ENCODE measurements at regions not wholly inside any gene's neighbourhood (a gene's known extent, or its start where the extent isn't known, plus 50 kb on each side); places are given as distances from the start of the nearest gene placed in this dataset.

GRCh38 chr11:15650105-15650938 is 535.6 kb downstream of the INSC start:
- peak overlapping the region in 7 of 8 donors; percentile 34 to 83 (median 63) for H3K27ac ChIP-seq
- H3K4me1 ChIP-seq: peaks cover 0 to 19% (median 14%) of the 10 kb centered on the region in 6 donors
- peak; percentile 96 for DNase-seq
- H3K36me3 ChIP-seq: no peaks in the 10 kb centered on the region
- peaks cover 0 to 26% (median 10%) of the 10 kb centered on the region in 7 donors for H3K27me3 ChIP-seq (replicated peaks in 1 of 7)
- H3K4me3 ChIP-seq: peak overlapping the region in 7 of 8 donors; percentile 23 to 63 (median 25)
- TF ChIP-seq POLR2A (IDR thresholded peaks at IDR 0.05) (no peak), POLR2AphosphoS5 (IDR thresholded peaks at IDR 0.05) (peak; percentile 25 to 83 (median 72)), CTCF (IDR thresholded peaks at IDR 0.05 in 8 of 11, conservative IDR thresholded peaks at IDR 0.05 in 3 of 11) (peak; percentile 90 to 98 (median 95))
- H3K9me3 ChIP-seq: no peaks in the 10 kb centered on the region
- WGBS, 5 donors: 2 to 7% (median 4%) methylated on average over 18 to 41 of the region's 41 CpGs
- intact Hi-C loops (cut with DNase I; ENCODE audit: low total_unique reads): no loop called here

- TF ChIP-seq CTCF (IDR thresholded peaks at IDR 0.05 in 8 of 11, conservative IDR thresholded peaks at IDR 0.05 in 3 of 11) (no peak), POLR2A (IDR thresholded peaks at IDR 0.05) (no peak), POLR2AphosphoS5 (IDR thresholded peaks at IDR 0.05) (no peak)
- no peak for DNase-seq
- intact Hi-C loops (cut with DNase I; ENCODE audit: low total_unique reads): no loop called here
- Histone ChIP-seq H3K4me1 (peaks cover 0 to 19% (median 14%) of the 10 kb centered on the region in 6 donors), H3K9me3 (no peaks in the 10 kb centered on the region), H3K27me3 (replicated peaks in 1 of 7) (peaks cover 0 to 26% (median 10%) of the 10 kb centered on the region in 7 donors), H3K36me3 (no peaks in the 10 kb centered on the region), H3K27ac (peak overlapping the region in 4 of 8 donors; percentile 44 to 83 (median 64)), H3K4me3 (no peak overlapping the region)
- 55 to 71% (median 61%) methylated on average over 22 of the region's 22 CpGs for WGBS, 5 donors
Measured at GRCh38 chr11:15651033-15651432, 536.3 kb downstream of the INSC start.

GRCh38 chr11:15651816-15652215 is 537.1 kb downstream of the INSC start:
- Histone ChIP-seq H3K4me1 (peaks cover 0 to 19% (median 14%) of the 10 kb centered on the region in 6 donors), H3K4me3 (peak overlapping the region in 2 of 8 donors; percentile 11 to 22), H3K36me3 (no peaks in the 10 kb centered on the region), H3K9me3 (no peaks in the 10 kb centered on the region), H3K27ac (peak overlapping the region in 2 of 8 donors; percentile 22 to 54), H3K27me3 (replicated peaks in 1 of 7) (peaks cover 0 to 26% (median 10%) of the 10 kb centered on the region in 7 donors)
- WGBS, 5 donors: 49 to 62% (median 56%) methylated on average over 11 of the region's 11 CpGs
- intact Hi-C loops (cut with DNase I; ENCODE audit: low total_unique reads): no loop called here
- TF ChIP-seq POLR2A (IDR thresholded peaks at IDR 0.05) (no peak), CTCF (IDR thresholded peaks at IDR 0.05 in 8 of 11, conservative IDR thresholded peaks at IDR 0.05 in 3 of 11) (no peak), POLR2AphosphoS5 (IDR thresholded peaks at IDR 0.05) (no peak)
- no peak for DNase-seq

- H3K27ac ChIP-seq: no peak overlapping the region
- no peak for DNase-seq
- TF ChIP-seq POLR2AphosphoS5 (IDR thresholded peaks at IDR 0.05): no peak
- no peak for TF ChIP-seq CTCF (IDR thresholded peaks at IDR 0.05 in 8 of 11, conservative IDR thresholded peaks at IDR 0.05 in 3 of 11)
- no peak for TF ChIP-seq POLR2A (IDR thresholded peaks at IDR 0.05)
- no peak overlapping the region for H3K4me3 ChIP-seq
- H3K36me3 ChIP-seq: no peaks in the 10 kb centered on the region
- intact Hi-C loops (cut with DNase I; ENCODE audit: low total_unique reads): no loop called here
- WGBS, 5 donors: 82 to 97% (median 92%) methylated on average over 4 of the region's 4 CpGs
- H3K4me1 ChIP-seq: peaks cover 0 to 19% (median 14%) of the 10 kb centered on the region in 6 donors
- H3K9me3 ChIP-seq: no peaks in the 10 kb centered on the region
- H3K27me3 ChIP-seq (replicated peaks in 1 of 7): peaks cover 0 to 26% (median 10%) of the 10 kb centered on the region in 7 donors
Measured at GRCh38 chr11:15653191-15653710, 538.5 kb downstream of the INSC start.
